ENCODE measurements at regions not wholly inside any gene's neighbourhood (a gene's known extent, or its start where the extent isn't known, plus 50 kb on each side); places are given as distances from the start of the nearest gene placed in this dataset.

GRCh38 chr2:104402825-104403224, 451.1 kb upstream of the POU3F3 start:
- Histone ChIP-seq H3K18ac (ENCODE audit: insufficient read length, low read depth, low read length) (no peak overlapping the region), H3K23ac (ENCODE audit: insufficient read length, low read depth, low read length) (no peak overlapping the region), H3K23me2 (ENCODE audit: insufficient read length, low read depth, low read length, poor library complexity, severe bottlenecking) (no peaks in the 10 kb centered on the region), H2BK20ac (ENCODE audit: low read depth, low read length, poor library complexity, severe bottlenecking) (no peak overlapping the region), H3K79me1 (ENCODE audit: insufficient read depth, low read depth, low read length, poor library complexity, severe bottlenecking) (no peaks in the 10 kb centered on the region), H4K20me1 (ENCODE audit: control insufficient read depth, insufficient read depth, insufficient read length) (no peaks in the 10 kb centered on the region), H3K79me2 (ENCODE audit: insufficient read depth, low read length) (no peaks in the 10 kb centered on the region), H3K9ac (ENCODE audit: extremely low read depth, insufficient read length, low read length) (no peak overlapping the region), H3T11ph (ENCODE audit: low read length) (no peak overlapping the region), H2BK12ac (ENCODE audit: insufficient read length, low read depth, low read length) (no peak overlapping the region), H2AFZ (ENCODE audit: low read length) (no peak overlapping the region), H3K56ac (ENCODE audit: insufficient read length, low read depth, low read length) (no peak overlapping the region), H4K8ac (replicated peaks; ENCODE audit: insufficient read length, low read depth, low read length) (no peak overlapping the region), H3K4me1 (ENCODE audit: insufficient read depth, low read length) (no peaks in the 10 kb centered on the region), H4K91ac (ENCODE audit: insufficient read length, low read depth, low read length) (no peak overlapping the region), H3K4ac (ENCODE audit: low read depth, low read length) (no peak overlapping the region), H3K27ac (ENCODE audit: insufficient read length, low read depth, low read length) (no peak overlapping the region), H2BK5ac (ENCODE audit: insufficient read length, low read length) (no peak overlapping the region), H4K5ac (ENCODE audit: insufficient read length, low read depth, low read length) (no peak overlapping the region), H2AK5ac (ENCODE audit: insufficient read length, low read length) (no peak overlapping the region), H2BK120ac (ENCODE audit: low read depth, low read length, poor library complexity, severe bottlenecking) (no peak overlapping the region), H3K4me2 (ENCODE audit: insufficient read depth, insufficient read length, low read length) (no peak overlapping the region), H2BK15ac (ENCODE audit: low read depth, low read length) (no peak overlapping the region), H3K9me3 (ENCODE audit: control insufficient read depth, low read depth, low read length) (no peaks in the 10 kb centered on the region), H3K14ac (ENCODE audit: insufficient read depth, low read length) (no peak overlapping the region), H3K27me3 (ENCODE audit: insufficient read depth, low read length) (no peaks in the 10 kb centered on the region)
- no peak overlapping the region; a peak in 1 of 7 replicates for H3K27ac Mint-ChIP-seq
- H3K4me3 Mint-ChIP-seq, result no peak overlapping the region
- no peaks in the 10 kb centered on the region; a peak in 1 of 5 replicates for H3K9me3 Mint-ChIP-seq
- TF ChIP-seq CTCF (conservative IDR thresholded peaks at IDR 0.05), result no peak
- no CpG with 5 or more reads among the region's 3 CpGs for WGBS (ENCODE audit: extremely low coverage, insufficient read length, low lambda C conversion rate)
- peaks cover 0 to 6% of the 10 kb centered on the region in 2 experiments; a peak in 1 of 4 replicates for H3K4me1 Mint-ChIP-seq
- DNase-seq, result no peak
- H3K36me3 Mint-ChIP-seq (ENCODE audit: insufficient read depth in 1 of 3, low read depth in 3 of 3), result no peaks in the 10 kb centered on the region; a peak in 1 of 7 replicates
- H3K27me3 Mint-ChIP-seq (ENCODE audit: low read depth), result no peaks in the 10 kb centered on the region

Measured in H9 (cell line).